RCC 7860 (cell line): ENCODE measurements at regions not wholly inside any gene's neighbourhood (a gene's known extent, or its start where the extent isn't known, plus 50 kb on each side); places are given as distances from the start of the nearest gene placed in this dataset.

Experiments
- DNase-seq: peaks from one replicate; pipeline ENCODE4 v3.0.0-alpha.2; 2015; ENCODE audit warnings: low spot score
- FAIRE-seq: peaks from 2 replicates; lab custom pipeline; 2012; peaks lifted over from hg19 to GRCh38; lab: Jason Lieb, UNC

GRCh38 chr12:11564984-11565651, 84.4 kb upstream of the ETV6 start:
- no peak for FAIRE-seq
- DNase-seq: no peak

GRCh38 chr12:11565752-11566151, 83.7 kb upstream of the ETV6 start:
- DNase-seq: no peak
- no peak for FAIRE-seq

- no peak for DNase-seq
- FAIRE-seq: no peak
Measured at GRCh38 chr12:11568155-11568761, 81.2 kb upstream of the ETV6 start.

GRCh38 chr12:11568762-11569478, 80.6 kb upstream of the ETV6 start:
- DNase-seq: no peak
- no peak for FAIRE-seq

- DNase-seq: no peak
- FAIRE-seq: no peak
Measured at GRCh38 chr12:11569716-11570115, 79.8 kb upstream of the ETV6 start.

- FAIRE-seq: no peak
- no peak for DNase-seq
Measured at GRCh38 chr12:11573880-11574279, 75.6 kb upstream of the ETV6 start.

- FAIRE-seq: peak; percentile 59
Measured at GRCh38 chr12:11576104-11576503, 73.4 kb upstream of the ETV6 start.

GRCh38 chr12:11577658-11578260, 71.7 kb upstream of the ETV6 start:
- FAIRE-seq (no peak), DNase-seq (no peak)

More at GRCh38 chr12:11576104-11576503, 73.4 kb upstream of the ETV6 start:
- peak; percentile 44 for DNase-seq

GRCh38 chr12:11578461-11578993, 70.9 kb upstream of the ETV6 start:
- DNase-seq: no peak
- no peak for FAIRE-seq

- FAIRE-seq: peak; percentile 90
- peak; percentile 80 for DNase-seq
Measured at GRCh38 chr12:11580125-11580751, 69.2 kb upstream of the ETV6 start.

GRCh38 chr12:11581179-11581755, 68.2 kb upstream of the ETV6 start:
- peak; percentile 83 for FAIRE-seq
- peak; percentile 50 for DNase-seq

- no peak for FAIRE-seq
- DNase-seq: no peak
Measured at GRCh38 chr12:11584221-11584855, 65.1 kb upstream of the ETV6 start.

GRCh38 chr12:11592484-11592883, 57.0 kb upstream of the ETV6 start:
- DNase-seq (no peak), FAIRE-seq (no peak)

- no peak for FAIRE-seq
Measured at GRCh38 chr12:11593013-11593412, 56.5 kb upstream of the ETV6 start.

GRCh38 chr12:11595080-11595479, 54.4 kb upstream of the ETV6 start:
- DNase-seq (no peak), FAIRE-seq (no peak)

More at GRCh38 chr12:11593013-11593412, 56.5 kb upstream of the ETV6 start:
- no peak for DNase-seq

GRCh38 chr12:11596141-11596540, 53.3 kb upstream of the ETV6 start:
- FAIRE-seq (no peak), DNase-seq (no peak)

GRCh38 chr12:11598900-11599299, 50.6 kb upstream of the ETV6 start:
- DNase-seq: no peak
- no peak for FAIRE-seq
